H1 (cell line): ENCODE measurements at regions not wholly inside any gene's neighbourhood (a gene's known extent, or its start where the extent isn't known, plus 50 kb on each side); places are given as distances from the start of the nearest gene placed in this dataset.
"Not testable (repeated sequence)": the region's sequence is repeated elsewhere in the genome, so short reads cannot be mapped to it uniquely, and the experiment has no call there.

Source experiments
- CTCF ChIA-PET: fragments of 300-600 bp; sonication (Branson Sonifier 250); formaldehyde crosslinking; loops from one replicate; lab custom pipeline; 2021; ENCODE audit not compliant: partially characterized antibody; lab: Charles Lee
- POLR2A ChIA-PET: fragments of 300-600 bp; sonication (Branson Sonifier 250); formaldehyde crosslinking; loops from one replicate; lab custom pipeline; 2021; ENCODE audit warnings: inconsistent platforms; ENCODE audit not compliant: partially characterized antibody; lab: Charles Lee
- DNase-seq, 2 experiments: peaks; one replicate each; pipeline versions ENCODE4 v3.0.0 to v3.0.0-alpha.2; 2010 to 2022; ENCODE audit warnings: low spot score in 2 of 2, low read depth in 1 of 2, mixed read lengths in 1 of 2
- FAIRE-seq: peaks from 2 replicates; lab custom pipeline; 2011; peaks lifted over from hg19 to GRCh38; lab: Jason Lieb, UNC
- H2AFZ ChIP-seq: 2 replicates; pipeline ENCODE4 v1.8.1; 2012; ENCODE audit warnings: low read length, inconsistent platforms
- H2AK5ac ChIP-seq: 2 replicates; pipeline ENCODE4 v1.6.1; 2013; ENCODE audit warnings: low read depth, low read length
- H2BK120ac ChIP-seq: replicated peaks from 2 replicates; pipeline ENCODE3; 2013; ENCODE audit warnings: low read depth, low read length, inconsistent platforms
- H2BK12ac ChIP-seq: 2 replicates; pipeline ENCODE4 v1.6.1; 2013; ENCODE audit warnings: low read depth, low read length
- H2BK15ac ChIP-seq: 2 replicates; pipeline ENCODE4 v1.6.1; 2013; ENCODE audit warnings: low read length
- H2BK20ac ChIP-seq: 2 replicates; pipeline ENCODE4 v1.6.1; 2013; ENCODE audit warnings: low read length
- H2BK5ac ChIP-seq: 2 replicates; pipeline ENCODE4 v1.6.1; 2013; ENCODE audit warnings: low read depth, low read length
- H3K14ac ChIP-seq: 2 replicates; pipeline ENCODE4 v1.6.1; 2013; ENCODE audit warnings: inconsistent platforms; ENCODE audit not compliant: insufficient read length
- H3K18ac ChIP-seq: 2 replicates; pipeline ENCODE4 v1.6.1; 2013; ENCODE audit warnings: low read length; ENCODE audit errors: extremely low read depth
- H3K23ac ChIP-seq: 2 replicates; pipeline ENCODE4 v1.6.1; 2013; ENCODE audit warnings: inconsistent platforms; ENCODE audit not compliant: insufficient read length
- H3K23me2 ChIP-seq: 2 replicates; pipeline ENCODE4 v1.6.1; 2013; ENCODE audit warnings: low read depth, low read length
- H3K27ac ChIP-seq: 2 replicates; pipeline ENCODE4 v1.6.1; 2011; ENCODE audit warnings: low read depth, low read length, inconsistent platforms
- H3K27me3 ChIP-seq, 4 experiments: replicated peaks in 1 of 4; 1 replicate in 1 of 4; 2 replicates in 3 of 4; pipeline versions ENCODE4 v1.6.1 to v1.8.1; 2011 to 2013; ENCODE audit warnings: low read length in 3 of 4, mild to moderate bottlenecking in 3 of 4, inconsistent platforms in 2 of 4, mixed read lengths in 2 of 4, moderate library complexity in 1 of 4; ENCODE audit not compliant: control insufficient read depth in 3 of 4, insufficient read depth in 3 of 4; ENCODE audit errors: extremely low read depth in 1 of 4
- H3K36me3 ChIP-seq, 4 experiments: 2 replicates each; pipeline versions ENCODE4 v1.6.1 to v1.8.1; 2011 to 2013; ENCODE audit warnings: mild to moderate bottlenecking in 4 of 4, low read length in 3 of 4, moderate library complexity in 2 of 4, control low read depth in 1 of 4, inconsistent platforms in 1 of 4; ENCODE audit not compliant: insufficient read depth in 4 of 4, control insufficient read depth in 2 of 4
- H3K4ac ChIP-seq: replicated peaks from 2 replicates; pipeline ENCODE3; 2013; ENCODE audit warnings: low read length, low read depth, mixed read lengths, inconsistent platforms; ENCODE audit not compliant: insufficient read length
- H3K4me1 ChIP-seq, 4 experiments: replicated peaks in 1 of 4; 1 replicate in 1 of 4; 2 replicates in 3 of 4; pipeline versions ENCODE4 v1.6.1 to v1.8.1; 2011 to 2013; ENCODE audit warnings: low read length in 3 of 4, inconsistent platforms in 2 of 4, mixed read lengths in 1 of 4; ENCODE audit not compliant: insufficient read depth in 4 of 4, control insufficient read depth in 3 of 4
- H3K4me2 ChIP-seq, 2 experiments: 2 replicates each; pipeline versions ENCODE4 v1.6.1 to v1.8.1; 2011 to 2013; ENCODE audit warnings: low read depth in 2 of 2, low read length in 2 of 2, control low read depth in 1 of 2, inconsistent platforms in 1 of 2, mild to moderate bottlenecking in 1 of 2; ENCODE audit not compliant: insufficient read depth in 1 of 2
- H3K4me3 ChIP-seq, 4 experiments: fragments of 200-600, 300-600 bp in 1 of 4; sonication (generic), shearing (Covaris generic), sonication (Bioruptor Twin) in 1 of 4; 2 replicates each; pipeline versions ENCODE4 v1.5.1 to v1.8.1; 2011 to 2016; ENCODE audit warnings: low read length in 4 of 4, low read depth in 3 of 4, control low read depth in 2 of 4, inconsistent platforms in 2 of 4, mild to moderate bottlenecking in 2 of 4, mixed read lengths in 1 of 4, moderate library complexity in 1 of 4; ENCODE audit not compliant: insufficient read depth in 2 of 4; ENCODE audit errors: extremely low read depth in 1 of 4
- H3K56ac ChIP-seq: replicated peaks from 2 replicates; pipeline ENCODE3; 2013; ENCODE audit warnings: low read depth, mild to moderate bottlenecking, mixed read lengths, low read length, inconsistent platforms; ENCODE audit not compliant: insufficient read length
- H3K79me1 ChIP-seq: 2 replicates; pipeline ENCODE4 v1.6.1; 2013; ENCODE audit warnings: low read depth, low read length, control low read depth
- H3K79me2 ChIP-seq, 2 experiments: 2 replicates each; pipeline versions ENCODE4 v1.6.1 to v1.8.1; 2012 to 2013; ENCODE audit warnings: low read length in 2 of 2, mild to moderate bottlenecking in 2 of 2, inconsistent platforms in 1 of 2; ENCODE audit not compliant: insufficient read depth in 2 of 2, control insufficient read depth in 1 of 2
- H3K9ac ChIP-seq, 4 experiments: replicated peaks in 1 of 4; 1 replicate in 1 of 4; 2 replicates in 3 of 4; pipeline versions ENCODE4 v1.6.1 to v1.8.1; 2011 to 2013; ENCODE audit warnings: low read depth in 3 of 4, low read length in 3 of 4, control low read depth in 2 of 4, mild to moderate bottlenecking in 2 of 4, moderate library complexity in 2 of 4, inconsistent platforms in 1 of 4; ENCODE audit errors: extremely low read depth in 1 of 4
- H3K9me3 ChIP-seq, 2 experiments: 2 replicates each; pipeline versions ENCODE4 v1.6.1 to v1.8.1; 2012 to 2013; ENCODE audit warnings: mild to moderate bottlenecking in 2 of 2, moderate library complexity in 2 of 2, control low read depth in 1 of 2, inconsistent platforms in 1 of 2, low read depth in 1 of 2, low read length in 1 of 2, mixed read lengths in 1 of 2; ENCODE audit not compliant: insufficient read depth in 2 of 2
- H4K20me1 ChIP-seq, 2 experiments: replicated peaks in 1 of 2; 2 replicates each; pipeline versions ENCODE3 to v1.8.1; 2011 to 2013; ENCODE audit warnings: inconsistent platforms in 2 of 2, low read length in 2 of 2, mild to moderate bottlenecking in 1 of 2; ENCODE audit not compliant: insufficient read depth in 2 of 2, control insufficient read depth in 1 of 2
- H4K5ac ChIP-seq: 2 replicates; pipeline ENCODE4 v1.6.1; 2013; ENCODE audit warnings: low read length, low read depth, mixed read lengths, inconsistent platforms; ENCODE audit not compliant: insufficient read length
- H4K8ac ChIP-seq: 2 replicates; pipeline ENCODE4 v1.8.0; 2013; ENCODE audit warnings: mild to moderate bottlenecking, moderate library complexity, low read length, inconsistent platforms; ENCODE audit not compliant: insufficient read depth; ENCODE audit errors: extremely low read depth
- H4K91ac ChIP-seq: replicated peaks from 2 replicates; pipeline ENCODE3; 2013; ENCODE audit warnings: low read length, mixed read lengths, inconsistent platforms; ENCODE audit not compliant: insufficient read length
- WGBS, 2 experiments: shearing (Covaris generic) in 1 of 2; methylation state at CpG; one replicate each; pipeline versions ENCODE4 v1.1.6 to v1.1.7; 2013 to 2015; ENCODE audit warnings: low lambda C conversion rate in 2 of 2, mixed read lengths in 2 of 2, inconsistent platforms in 1 of 2, low coverage in 1 of 2, missing lambda C conversion rate in 1 of 2; ENCODE audit not compliant: insufficient replicate concordance in 2 of 2, insufficient coverage in 1 of 2, insufficient read length in 1 of 2; ENCODE audit errors: extremely low coverage in 1 of 2, missing lambda C conversion rate in 1 of 2; 5-methylcytosine and 5-hydroxymethylcytosine counted together

DNA sequence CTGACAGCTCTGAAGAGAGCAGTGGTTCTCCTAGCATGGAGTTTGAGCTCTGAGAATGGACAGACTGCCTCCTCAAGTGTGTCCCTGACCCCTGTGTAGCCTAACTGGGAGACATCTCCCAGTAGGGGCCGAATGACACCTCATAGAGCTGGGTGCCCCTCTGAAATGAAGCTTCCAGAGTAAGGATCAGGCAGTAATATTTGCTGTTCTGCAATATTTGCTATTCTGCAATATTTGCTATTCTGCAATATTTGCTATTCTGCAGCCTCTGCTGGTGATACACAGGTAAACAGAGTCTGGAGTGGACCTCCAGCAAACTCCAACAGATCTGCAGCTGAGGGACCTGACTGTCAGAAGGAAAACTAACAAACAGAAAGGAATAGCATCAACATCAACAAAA is 105.5 kb downstream of the BUD13 start:
- ChIA-PET POLR2A (interaction anchor here (2.2 to 2.3 kb wide), 2 partner anchors 20 to 21 kb away, joined by 5 to 6 read pairs; no protein-coding TSS in a partner anchor), CTCF (interaction anchor here (0.7 to 1.8 kb wide), 6 partner anchors 19 to 428 kb away, joined by 3 to 5 read pairs (median 4); no protein-coding TSS in a partner anchor)
- not testable (repeated sequence) for H2BK12ac ChIP-seq, H3K79me2 ChIP-seq, H3K36me3 ChIP-seq, H3K27ac ChIP-seq, H3K56ac ChIP-seq, H3K23me2 ChIP-seq, H3K14ac ChIP-seq, H4K5ac ChIP-seq, FAIRE-seq, H2AFZ ChIP-seq, H3K27me3 ChIP-seq, H3K4me2 ChIP-seq, H3K4ac ChIP-seq, H3K4me3 ChIP-seq, H4K91ac ChIP-seq, H2BK15ac ChIP-seq, H2BK120ac ChIP-seq, H2BK20ac ChIP-seq, H4K20me1 ChIP-seq, H3K79me1 ChIP-seq, H3K9me3 ChIP-seq, H3K4me1 ChIP-seq, DNase-seq, H3K18ac ChIP-seq, H2AK5ac ChIP-seq, H3K23ac ChIP-seq, H2BK5ac ChIP-seq, H4K8ac ChIP-seq, H3K9ac ChIP-seq
- 93% methylated on average over 1 of the region's 1 CpG; no CpG with 5 or more reads in 1 of the 2 experiments for WGBS, 2 experiments

DNA sequence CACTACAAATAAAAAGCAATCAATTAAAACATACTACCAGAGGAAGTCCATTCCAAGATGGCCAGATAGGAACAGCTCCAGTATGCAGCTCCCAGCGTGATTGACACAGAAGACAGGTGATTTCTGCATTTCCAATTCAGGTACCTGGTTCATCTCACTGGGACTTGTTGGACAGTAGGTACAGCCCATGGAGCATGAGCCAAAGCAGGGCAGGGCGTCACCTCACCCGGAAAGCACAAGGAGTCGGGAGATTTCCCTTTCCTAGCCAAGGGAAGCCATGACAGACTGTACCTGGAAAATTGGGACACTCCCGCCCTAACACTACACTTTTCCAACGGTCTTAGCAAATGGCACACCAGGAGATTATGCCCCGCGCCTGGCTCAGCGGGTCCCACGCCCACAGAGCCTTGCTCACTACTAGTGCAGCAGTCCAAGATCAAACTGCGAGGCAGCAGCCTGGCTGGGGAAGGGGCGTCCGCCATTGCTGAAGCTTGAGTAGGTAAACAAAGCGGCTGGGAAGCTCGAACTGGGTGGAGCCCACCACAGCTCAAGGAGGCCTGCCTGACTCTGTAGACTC is 106.0 kb downstream of the BUD13 start:
- H2BK5ac ChIP-seq, result not testable (repeated sequence)

More for the DNA sequence above, 106.0 kb downstream of the BUD13 start:
- not testable (repeated sequence) for H2BK12ac ChIP-seq, H3K56ac ChIP-seq, H4K5ac ChIP-seq, H2BK20ac ChIP-seq, H2AFZ ChIP-seq, H3K14ac ChIP-seq, H4K8ac ChIP-seq, H4K91ac ChIP-seq, H3K4me3 ChIP-seq, H3K4ac ChIP-seq, H2AK5ac ChIP-seq, H3K23me2 ChIP-seq, H3K9me3 ChIP-seq, H2BK120ac ChIP-seq, H3K27ac ChIP-seq, DNase-seq, H3K79me2 ChIP-seq, H3K79me1 ChIP-seq, H2BK15ac ChIP-seq, H3K18ac ChIP-seq, H4K20me1 ChIP-seq, H3K4me2 ChIP-seq, H3K4me1 ChIP-seq, H3K23ac ChIP-seq, FAIRE-seq, H3K36me3 ChIP-seq, H3K27me3 ChIP-seq, H3K9ac ChIP-seq
- POLR2A ChIA-PET, result interaction anchor here (2.2 to 2.3 kb wide), 2 partner anchors 20 to 21 kb away, joined by 5 to 6 read pairs; no protein-coding TSS in a partner anchor
- WGBS, 2 experiments, result 90% methylated on average over 15 of the region's 15 CpGs; no CpG with 5 or more reads in 1 of the 2 experiments
- CTCF ChIA-PET, result interaction anchor here (0.8 to 1.8 kb wide), 3 partner anchors 23 to 427 kb away, joined by 3 to 4 read pairs (median 3); no protein-coding TSS in a partner anchor
